GM12864 (cell line): ENCODE measurements at regions not wholly inside any gene's neighbourhood (a gene's known extent, or its start where the extent isn't known, plus 50 kb on each side); places are given as distances from the start of the nearest gene placed in this dataset.

ENCODE experiments used
- DNase-seq: peaks from one replicate; pipeline ENCODE4 v3.0.0-alpha.2; 2011; ENCODE audit warnings: low read depth
- H3K4me3 ChIP-seq: 2 replicates; pipeline ENCODE4 v1.5.1; 2011; ENCODE audit warnings: mild to moderate bottlenecking, low read depth, low read length, control low read depth
- TF ChIP-seq, protein P1 (sequence below): IDR thresholded peaks from 2 replicates; pipeline ENCODE4 v1.5.1; 2011; ENCODE audit warnings: low read depth, mild to moderate bottlenecking, moderate library complexity, low read length, control low read depth, inconsistent platforms; ENCODE audit errors: missing control alignments

DNA sequence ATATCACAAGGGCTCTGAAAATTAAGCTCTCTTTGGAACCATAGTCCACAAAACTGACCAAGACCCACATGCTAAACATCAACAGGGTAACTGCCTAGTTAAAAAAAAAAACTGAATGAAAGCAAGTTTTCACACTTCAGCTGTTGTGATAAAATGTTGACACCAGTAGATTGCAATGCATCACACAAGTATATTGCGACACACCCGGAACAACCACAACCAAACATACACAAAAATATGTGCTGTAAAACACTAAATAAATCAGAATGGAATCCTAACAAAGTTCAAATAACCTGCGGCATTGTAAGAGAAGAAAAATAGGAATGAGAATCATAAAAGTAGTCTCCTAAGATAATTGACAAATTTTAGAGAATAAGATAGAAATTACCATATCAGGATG, 710.3 kb downstream of the AACS start:
- DNase-seq: no peak
- TF ChIP-seq, protein P1, sequence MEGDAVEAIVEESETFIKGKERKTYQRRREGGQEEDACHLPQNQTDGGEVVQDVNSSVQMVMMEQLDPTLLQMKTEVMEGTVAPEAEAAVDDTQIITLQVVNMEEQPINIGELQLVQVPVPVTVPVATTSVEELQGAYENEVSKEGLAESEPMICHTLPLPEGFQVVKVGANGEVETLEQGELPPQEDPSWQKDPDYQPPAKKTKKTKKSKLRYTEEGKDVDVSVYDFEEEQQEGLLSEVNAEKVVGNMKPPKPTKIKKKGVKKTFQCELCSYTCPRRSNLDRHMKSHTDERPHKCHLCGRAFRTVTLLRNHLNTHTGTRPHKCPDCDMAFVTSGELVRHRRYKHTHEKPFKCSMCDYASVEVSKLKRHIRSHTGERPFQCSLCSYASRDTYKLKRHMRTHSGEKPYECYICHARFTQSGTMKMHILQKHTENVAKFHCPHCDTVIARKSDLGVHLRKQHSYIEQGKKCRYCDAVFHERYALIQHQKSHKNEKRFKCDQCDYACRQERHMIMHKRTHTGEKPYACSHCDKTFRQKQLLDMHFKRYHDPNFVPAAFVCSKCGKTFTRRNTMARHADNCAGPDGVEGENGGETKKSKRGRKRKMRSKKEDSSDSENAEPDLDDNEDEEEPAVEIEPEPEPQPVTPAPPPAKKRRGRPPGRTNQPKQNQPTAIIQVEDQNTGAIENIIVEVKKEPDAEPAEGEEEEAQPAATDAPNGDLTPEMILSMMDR: no peak
- H3K4me3 ChIP-seq: no peak overlapping the region

DNA sequence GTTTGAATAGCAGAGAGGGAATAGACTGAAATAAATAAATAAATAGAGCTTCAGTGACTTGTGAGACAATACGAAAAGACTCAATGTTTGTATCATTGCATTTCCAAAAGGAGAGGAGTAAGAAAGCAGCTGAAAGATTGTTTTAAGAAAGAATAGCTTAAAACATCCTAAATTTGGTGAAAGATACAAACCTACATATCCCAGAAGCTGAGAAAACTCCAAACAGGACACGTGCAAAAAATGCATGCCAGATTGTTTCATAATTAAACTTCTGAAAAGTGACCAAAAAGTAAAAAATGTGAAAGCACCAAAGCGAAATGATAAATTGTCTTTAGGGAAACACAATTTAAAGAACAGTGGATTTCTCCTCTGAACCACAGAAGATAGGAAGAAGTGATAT, 711.0 kb downstream of the AACS start:
- H3K4me3 ChIP-seq: no peak overlapping the region
- no peak for DNase-seq
- TF ChIP-seq, protein P1: no peak

DNA sequence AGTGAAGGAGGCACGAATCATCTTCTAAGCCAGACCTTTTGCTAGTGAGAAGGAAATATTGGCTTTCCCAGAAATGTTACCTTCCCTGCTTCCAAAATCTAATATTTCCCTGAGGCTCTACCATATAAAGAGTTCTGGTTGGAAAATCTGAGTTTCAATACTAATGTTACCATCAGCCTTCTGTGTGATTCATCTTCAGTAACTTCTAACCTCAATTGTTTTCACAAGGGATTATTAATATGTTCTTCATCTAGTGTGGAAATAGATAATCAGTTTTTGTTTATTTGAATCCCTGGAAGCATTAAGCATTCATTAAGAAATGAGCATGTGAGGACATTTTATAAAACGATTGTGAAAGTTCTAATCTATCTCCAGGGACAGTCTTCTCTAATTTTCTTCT, 720.9 kb downstream of the AACS start:
- DNase-seq: no peak
- TF ChIP-seq, protein P1: no peak
- no peak overlapping the region for H3K4me3 ChIP-seq

DNA sequence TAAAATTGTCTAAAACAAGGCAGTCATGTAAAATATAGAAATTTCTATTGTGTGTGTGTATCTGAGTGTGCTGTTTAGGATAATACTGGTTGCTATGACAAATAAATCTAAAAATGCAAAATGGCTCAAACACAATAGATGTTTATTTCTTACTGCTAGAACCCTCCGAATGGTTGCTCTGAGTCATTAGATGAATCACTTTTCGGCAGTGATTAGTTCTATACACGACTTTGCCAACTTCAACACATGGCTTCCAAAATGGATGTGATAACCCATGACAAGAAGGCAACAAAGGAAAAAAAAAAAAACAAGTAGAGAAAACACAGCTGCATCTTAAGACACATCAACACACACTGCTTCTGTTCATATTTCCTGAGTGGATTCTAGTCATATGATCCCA, 729.2 kb downstream of the AACS start:
- TF ChIP-seq, protein P1: no peak

DNA sequence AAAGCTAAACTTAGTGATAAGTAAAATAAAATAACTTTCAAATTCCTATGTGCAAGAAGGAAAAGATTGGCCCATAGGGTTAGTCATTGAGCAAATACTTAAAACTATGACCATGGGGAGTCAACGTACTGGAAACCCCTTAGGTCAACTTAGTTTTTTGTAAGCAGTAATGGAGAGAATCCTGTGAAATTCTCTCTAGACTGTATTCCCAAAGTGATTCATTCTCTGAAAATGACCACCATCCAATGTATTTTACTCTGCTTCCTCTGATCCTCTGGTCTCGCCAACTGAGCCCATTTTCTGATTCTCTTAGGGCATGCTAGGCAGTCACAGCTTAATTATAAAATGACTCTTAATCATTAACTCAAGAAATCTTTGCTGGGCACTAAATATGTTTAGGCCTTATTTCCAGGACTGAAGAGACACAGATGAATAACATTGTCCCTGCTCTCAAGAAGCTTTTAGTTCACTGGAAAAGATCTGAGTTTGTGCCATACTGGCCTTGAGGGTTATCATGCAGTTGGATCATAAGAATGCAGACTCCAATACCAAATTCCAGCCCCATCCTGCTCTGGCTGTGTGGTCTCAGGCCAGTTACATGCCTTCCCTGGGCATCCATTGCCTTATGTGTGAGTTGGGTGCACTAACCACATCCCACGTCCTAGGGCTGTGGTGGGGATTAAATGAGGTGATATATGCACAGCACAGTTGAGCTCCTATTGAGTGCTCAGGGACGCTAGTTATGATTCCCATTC, 732.4 kb downstream of the AACS start:
- no peak for DNase-seq
- H3K4me3 ChIP-seq: no peak overlapping the region
- TF ChIP-seq, protein P1: no peak

More for the DNA sequence above, 729.2 kb downstream of the AACS start:
- no peak for DNase-seq
- no peak overlapping the region for H3K4me3 ChIP-seq

DNA sequence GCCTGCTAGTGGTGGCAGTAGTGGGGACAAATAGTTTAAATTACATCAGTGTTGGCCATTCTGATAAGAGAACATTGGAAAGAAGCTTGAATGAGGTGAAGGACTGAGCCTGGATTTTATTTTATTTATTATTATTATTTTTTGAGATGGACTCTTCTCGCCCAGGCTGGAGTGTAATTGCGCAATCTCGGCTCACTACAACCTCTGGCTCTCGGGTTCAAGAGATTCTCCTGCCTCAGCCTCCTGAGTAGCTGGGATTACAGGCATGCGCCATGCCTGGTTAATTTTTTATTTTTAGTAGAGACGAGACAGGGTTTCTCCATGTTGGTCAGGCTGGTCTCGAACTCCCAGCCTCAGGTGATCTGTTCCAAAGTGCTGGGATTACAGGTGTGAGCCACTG, 739.4 kb downstream of the AACS start:
- TF ChIP-seq, protein P1: no peak
- H3K4me3 ChIP-seq: no peak overlapping the region
- no peak for DNase-seq

DNA sequence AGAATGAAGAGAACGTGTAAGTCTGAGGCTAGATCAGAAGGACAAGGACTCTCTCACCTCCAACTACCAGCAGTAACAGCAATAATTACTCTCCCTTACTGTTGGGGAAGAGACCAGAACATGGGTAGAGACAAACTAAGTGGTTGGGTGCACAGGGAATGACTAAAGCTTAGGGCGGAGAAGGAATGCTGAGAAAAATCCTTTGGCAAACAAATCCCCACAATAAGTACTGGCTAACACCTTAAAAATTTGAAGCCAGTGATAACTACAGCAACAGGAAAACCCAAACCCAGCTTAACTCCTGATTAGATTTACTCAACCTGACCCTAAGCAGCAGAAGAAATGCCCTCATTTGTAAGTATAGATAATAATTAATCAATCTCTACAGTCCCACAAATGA, 759.0 kb downstream of the AACS start:
- no peak for DNase-seq
- no peak overlapping the region for H3K4me3 ChIP-seq
- TF ChIP-seq, protein P1: no peak
